NCI-H526 (cell line): ENCODE measurements at regions not wholly inside any gene's neighbourhood (a gene's known extent, or its start where the extent isn't known, plus 50 kb on each side); places are given as distances from the start of the nearest gene placed in this dataset.
"Not testable (repeated sequence)": the region's sequence is repeated elsewhere in the genome, so short reads cannot be mapped to it uniquely, and the experiment has no call there.

Source experiments
- DNase-seq, 2 experiments: peaks; one replicate each; lab custom pipeline; 2025; lab: John Stamatoyannopoulos, UW

DNA sequence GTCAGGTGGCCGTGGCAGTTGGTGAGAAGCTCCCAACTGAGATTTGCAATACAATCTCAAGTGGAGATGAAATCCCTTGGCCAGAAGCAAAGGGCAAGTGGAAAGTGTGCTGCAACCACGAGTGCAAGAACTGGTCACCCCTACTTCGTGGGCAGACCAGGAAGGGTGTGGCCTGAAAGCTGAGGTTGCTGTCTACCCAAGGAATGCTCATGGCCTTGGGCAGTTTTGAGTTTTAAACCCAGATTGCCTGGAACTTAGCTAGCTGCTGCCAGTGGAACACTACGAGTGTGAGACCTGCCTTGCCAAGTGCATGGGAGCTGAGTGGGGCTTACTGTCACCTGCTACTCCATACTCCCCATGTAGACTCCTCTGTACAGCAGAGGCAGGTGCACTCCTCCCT, 113.3 kb upstream of the FAT3 start:
- DNase-seq = no peak

DNA sequence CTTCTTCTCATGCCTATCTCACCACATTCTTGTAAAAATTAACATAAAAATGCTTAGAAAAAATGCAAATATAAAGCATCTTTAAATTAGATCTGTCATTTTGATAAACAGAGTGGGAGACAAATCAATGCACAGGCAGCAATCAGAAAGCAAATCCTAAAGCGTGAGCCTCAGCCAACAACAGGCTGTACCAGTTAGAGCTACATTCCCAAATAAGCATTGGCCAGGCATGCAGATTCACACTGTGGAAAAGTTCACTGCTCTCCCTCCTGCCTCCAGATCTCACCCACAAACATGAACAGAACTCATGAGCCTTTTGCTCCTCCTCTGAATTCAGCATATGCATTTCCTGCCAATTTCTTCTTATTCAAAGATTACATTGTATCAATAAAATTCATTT, 115.2 kb upstream of the FAT3 start:
- no peak for DNase-seq

DNA sequence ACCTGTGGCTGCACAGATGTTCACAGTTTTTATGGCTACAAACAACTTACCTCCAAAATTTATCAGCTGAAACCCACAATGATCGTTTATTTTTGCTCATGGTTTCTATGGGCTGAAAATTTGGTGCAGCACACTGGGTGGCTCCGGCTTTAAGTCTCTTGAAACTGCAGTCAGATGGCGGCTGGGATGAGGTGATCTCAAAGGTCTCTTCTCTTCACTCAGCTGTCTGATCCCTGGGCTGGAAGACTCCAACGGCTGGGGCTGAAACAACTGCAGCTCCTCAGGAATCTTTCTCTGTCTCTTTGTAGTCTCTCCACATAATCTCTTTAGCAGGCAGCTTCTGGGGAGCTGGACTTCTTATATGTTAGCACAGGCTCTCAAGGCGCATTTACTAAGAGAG, 117.3 kb upstream of the FAT3 start:
- no peak for DNase-seq

DNA sequence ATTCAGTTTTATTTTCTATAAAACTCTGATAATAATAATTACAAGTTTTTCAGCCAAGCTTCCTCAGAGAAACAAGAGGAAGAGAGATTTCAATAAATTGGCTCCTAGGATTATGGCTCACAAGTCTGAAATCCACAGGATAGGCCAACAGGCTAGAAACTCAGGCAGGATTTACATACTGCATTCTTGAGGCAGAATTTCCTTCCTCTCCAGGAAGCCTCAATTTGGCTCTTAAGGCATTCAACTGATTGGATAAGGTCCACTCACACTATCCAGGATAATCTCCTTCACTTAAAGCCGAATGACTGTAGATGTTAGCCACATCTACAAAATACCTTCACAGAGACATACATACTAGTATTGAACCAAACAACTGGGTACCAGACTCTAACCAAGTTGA, 120.3 kb upstream of the FAT3 start:
- DNase-seq = no peak

DNA sequence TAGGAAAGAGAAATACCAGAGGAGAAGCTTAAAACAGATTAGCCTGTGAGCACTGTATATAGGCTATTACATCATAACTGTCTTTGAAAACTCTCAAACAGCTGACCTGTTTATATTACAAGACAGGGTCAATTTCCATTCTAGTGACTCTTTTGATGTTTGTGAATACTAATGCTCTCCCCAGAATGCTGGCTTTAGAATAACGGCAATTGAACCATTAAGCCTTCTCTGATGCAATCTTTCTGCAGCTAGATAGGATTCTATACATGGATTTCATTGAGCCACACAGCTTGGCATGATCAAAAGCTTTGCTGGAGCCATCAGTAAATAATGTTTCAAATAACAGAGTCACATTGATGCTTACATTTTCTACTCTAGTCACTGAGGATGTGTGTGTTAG, 122.7 kb upstream of the FAT3 start:
- DNase-seq = no peak

DNA sequence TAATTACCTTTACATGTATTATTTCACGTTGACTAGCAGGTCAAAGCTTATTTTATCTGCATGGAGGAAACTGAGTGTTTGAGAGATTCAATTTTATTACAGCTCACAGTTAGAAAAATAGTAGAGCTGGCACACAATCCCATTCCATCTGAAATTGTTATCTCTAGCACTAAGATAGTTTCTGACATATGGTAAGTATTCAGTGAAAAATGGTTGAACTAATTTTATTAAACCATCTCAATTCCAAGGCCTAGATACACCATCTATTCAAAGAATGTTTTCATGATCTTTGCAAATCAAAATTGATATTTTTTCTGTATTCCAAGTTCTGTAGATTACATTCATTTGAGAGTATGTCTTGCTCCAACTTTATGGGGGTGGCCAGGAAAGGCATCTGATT, 125.4 kb upstream of the FAT3 start:
- DNase-seq = no peak

DNA sequence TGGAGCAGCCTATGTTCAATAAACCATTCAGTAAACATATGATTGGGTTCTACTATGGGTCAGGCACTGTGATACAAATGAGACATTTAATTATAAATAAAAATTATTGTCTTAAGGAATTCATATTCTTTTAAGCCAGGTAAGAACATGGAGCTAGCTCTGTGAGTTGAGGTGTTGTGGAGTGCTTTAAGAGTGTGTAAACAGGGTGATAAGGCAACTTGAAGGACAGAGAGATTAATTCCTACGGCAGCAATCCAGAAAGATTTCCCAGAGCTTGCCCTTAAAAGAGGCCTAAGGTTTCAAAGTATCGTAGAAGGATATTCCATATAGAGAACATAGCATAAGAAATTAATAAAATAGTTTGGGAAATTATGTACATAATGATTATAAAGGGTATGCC, 126.4 kb upstream of the FAT3 start:
- no peak for DNase-seq

DNA sequence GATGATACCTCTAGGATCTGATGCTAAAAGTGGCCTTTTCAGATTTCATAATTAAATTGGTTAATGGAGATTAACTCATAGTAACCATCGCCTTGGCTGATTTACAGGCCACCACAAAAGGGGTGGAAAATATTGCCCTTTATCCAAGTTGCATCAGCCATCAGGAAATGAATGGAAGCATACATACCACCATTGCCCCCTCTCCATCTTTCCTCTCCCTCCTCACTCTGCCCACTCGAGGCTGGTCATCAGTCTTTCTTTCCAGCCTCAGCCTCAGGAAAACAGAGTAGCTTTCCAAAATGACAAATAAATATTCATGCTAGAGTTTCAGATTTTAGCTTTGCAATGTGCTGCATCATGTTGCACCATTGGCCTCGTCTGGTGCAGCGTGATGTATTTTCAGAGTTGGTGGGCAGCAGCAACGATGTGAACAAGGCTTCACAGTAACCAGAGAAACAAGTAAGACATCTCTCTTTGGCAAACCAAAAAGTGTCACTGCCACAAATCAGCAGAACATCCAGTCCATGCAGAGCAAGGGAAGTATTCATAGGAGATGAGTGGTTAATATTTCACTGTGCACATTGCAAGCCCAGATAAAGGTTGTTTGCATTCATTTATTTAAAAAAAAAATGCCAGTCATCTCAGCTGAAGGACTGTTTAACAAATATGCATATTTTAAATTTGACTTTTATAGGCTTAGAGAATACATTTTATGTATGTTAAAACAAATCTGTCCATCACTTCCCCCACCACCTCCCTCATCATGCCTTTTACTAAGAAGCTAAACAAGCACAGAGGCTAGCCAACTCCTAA, 136.7 kb upstream of the FAT3 start:
- no peak for DNase-seq

DNA sequence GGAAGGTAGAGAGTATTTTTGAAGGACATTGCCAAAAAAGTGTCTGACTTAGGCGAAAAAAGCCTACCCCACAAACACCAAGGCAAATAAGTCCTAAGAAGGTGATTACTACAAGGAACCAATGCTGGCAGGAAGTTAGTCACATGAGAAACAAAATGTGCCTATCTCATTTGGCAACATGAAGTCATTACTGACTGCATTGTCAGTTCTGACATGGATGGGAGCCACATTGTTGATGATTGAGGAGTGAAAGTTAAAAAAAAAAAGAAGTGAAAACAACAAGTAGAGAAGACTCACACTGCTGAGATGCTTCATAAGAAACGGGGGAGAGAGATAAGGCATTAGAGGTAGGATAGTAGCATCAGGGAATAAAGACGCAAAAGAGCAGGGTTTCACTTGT, 141.5 kb upstream of the FAT3 start:
- DNase-seq = no peak

DNA sequence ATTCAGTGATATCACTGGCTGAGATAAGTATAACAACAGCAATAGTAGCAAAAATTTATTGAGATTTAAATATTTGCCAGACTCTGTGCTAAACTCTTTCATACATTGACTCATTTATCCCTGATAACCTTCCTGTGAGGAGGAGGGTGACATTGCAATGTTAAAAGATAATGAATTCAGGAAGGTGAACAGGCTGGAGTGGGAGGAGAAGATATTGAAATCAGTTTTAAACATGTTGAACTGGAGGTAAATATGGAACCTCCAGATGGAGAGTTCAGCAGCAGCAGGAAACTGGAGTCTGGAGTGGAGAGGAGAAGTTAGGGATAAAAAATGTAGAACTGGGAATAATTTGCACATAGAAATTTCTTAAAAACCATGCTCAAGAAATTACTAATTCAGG, 142.0 kb upstream of the FAT3 start:
- DNase-seq = no peak

DNA sequence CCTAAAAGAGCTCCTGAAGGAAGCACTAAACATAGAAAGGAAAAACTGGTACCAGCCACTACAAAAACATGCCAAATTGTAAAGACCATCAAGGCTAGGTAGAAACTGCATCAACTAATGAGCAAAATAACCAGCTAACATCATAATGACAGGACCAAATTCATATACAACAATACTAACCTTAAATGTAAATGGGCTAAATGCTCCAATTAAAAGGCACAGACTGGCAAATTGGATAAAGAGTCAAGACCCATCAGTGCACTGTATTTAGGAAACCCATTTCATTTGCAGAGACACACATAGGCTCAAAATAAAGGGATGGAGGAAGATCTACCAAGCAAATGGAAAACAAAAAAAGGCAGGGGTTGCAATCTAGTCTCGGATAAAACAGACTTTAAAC, 150.1 kb upstream of the FAT3 start:
- not testable (repeated sequence) for DNase-seq

DNA sequence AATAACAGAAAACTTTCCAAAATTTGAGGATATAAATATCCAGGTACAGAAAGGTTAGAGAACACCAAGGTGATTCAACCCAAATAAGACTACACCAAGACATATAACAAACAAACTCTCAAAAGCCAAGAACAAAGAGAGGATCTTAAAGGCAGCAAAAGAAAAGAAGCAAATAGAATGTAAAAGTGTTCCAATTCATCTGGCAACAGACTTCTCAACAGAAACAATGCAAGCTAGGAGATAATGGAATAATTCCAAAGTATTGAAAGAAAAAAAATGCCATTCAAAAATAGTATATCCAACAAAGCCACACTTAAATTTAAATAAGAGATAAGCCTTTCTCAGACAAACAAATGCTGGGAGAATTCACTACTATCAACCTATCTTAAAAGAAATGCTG, 153.0 kb upstream of the FAT3 start:
- DNase-seq = no peak

DNA sequence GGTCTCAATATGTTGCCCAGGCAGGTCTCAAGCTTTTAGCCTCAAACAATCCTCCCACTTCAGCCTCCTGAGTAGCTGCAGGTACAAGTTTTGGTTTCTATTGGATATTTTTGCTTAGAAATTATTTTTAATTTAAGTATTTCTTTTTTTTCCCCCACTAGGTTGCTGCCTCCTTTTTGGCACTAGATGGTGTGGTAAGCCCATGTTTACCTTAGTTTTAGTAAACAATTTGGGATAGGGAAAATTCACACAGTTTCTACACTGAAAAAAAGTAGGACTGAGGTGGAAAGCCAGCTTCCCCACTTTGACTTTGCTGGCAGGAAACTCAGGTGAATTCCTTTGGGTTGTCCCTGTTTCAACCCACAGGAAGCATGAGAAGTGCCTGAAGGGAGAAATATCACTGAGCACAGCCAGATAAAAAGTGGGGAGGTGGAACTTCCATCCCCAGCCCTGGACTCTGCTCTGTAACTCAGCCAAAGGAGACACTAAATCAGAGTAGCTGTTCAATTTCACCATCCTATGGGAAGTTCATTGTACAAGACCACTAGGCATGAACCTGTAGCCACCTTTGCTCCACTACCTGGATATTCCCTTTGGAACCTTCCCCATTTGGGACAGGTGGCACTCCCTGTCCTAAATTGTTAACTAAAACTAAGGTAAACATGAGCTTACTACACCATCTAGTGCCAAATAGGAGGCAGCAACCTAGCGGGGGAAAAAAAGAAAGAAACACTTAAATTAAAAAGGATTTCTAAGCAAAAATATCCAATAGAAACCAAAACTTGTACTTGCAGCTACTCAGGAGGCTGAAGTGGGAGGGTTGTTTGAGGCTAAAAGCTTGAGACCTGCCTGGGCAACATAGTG, 154.4 kb upstream of the FAT3 start:
- peak in 1 of 2 experiments; percentile 39 for DNase-seq

DNA sequence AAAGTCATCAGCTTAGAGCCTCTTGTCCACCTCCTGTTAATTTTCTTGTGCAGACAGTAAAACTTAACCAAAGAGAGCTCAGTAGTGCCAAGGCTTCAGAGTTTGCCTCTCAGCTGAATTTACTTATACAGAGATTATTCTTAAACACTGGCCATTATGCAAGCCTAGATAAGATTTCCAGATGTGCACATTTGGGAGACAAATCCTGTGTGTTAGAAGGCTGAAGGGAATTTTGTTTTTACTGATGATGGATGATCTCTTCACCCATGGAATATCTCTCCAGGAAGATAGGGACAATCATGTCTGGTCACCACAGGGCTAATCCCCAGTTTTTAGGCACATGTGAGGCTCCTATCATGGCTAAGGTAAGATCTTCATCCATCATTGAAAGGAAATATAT, 157.6 kb upstream of the FAT3 start:
- no peak for DNase-seq

DNA sequence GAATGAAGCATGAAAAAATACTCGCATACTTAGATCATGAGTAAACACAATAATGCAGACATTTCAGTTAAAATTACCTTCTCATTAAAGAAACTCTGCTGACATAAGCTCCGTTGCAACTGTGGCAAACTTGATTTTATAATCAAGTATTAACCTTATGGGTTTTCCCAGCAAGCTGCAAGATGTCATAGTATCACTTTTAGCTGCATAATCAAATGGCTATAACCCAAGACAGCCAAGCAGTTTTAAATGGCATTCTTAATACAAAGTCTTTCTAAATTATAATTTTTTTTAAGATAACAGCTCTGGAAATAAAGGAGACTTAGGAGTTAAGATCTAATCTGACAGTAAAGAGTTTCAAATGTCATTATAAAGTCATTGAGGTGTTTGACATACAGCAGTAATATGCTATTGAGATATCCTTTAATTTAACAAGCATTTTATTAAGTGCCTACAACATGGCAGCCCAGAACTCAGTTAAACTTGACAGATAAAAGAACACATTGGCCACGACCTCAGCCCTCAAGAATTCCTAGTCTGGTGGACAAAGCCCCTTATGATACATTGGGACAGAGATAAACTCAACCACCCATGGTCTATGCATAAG, 163.1 kb upstream of the FAT3 start:
- no peak for DNase-seq

DNA sequence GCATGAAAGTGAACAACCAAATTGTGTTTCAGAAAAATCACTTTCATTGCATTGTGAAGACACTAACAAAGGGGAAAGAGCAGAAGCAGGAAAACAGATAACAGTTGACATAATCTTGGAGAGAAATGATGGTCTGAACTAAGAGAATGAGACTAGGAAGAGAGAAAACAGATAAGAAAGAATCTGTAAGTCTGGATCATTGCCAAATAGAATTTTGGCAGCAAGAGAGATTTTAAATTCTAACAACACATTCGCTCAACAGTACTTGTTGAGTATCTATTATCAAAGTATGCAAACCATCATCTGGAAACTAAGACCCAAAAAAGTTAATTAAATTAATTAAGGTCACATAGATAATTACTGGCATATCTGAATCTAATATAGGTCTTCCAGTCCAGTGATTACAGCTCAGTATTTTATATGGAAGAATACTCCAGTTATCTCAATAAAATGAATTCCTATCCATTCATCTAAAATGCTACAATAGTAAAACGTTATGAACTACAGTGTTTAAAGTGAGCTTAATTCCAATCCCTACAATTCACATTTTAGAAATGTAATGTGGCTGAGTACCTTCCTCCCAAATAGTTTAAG, 166.7 kb upstream of the FAT3 start:
- no peak for DNase-seq

DNA sequence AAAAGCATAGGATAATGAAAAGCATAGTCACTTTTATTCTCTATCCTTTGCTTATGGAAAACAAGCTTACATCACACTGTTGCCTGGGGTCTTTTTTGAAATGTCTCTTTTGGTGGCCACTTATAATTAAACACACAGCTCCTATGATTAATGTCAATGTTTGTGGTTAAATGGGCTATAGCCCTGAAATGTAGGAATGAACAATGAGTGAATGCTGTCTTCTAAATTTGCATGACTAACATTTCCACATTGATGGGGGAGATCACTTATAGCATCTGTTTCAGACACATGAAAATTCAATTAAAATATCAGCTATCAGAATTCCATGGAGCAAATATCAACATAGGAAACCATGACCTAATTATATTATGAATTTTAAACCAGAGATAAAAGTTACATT, 171.4 kb upstream of the FAT3 start:
- peak; percentile 58 to 60 for DNase-seq

DNA sequence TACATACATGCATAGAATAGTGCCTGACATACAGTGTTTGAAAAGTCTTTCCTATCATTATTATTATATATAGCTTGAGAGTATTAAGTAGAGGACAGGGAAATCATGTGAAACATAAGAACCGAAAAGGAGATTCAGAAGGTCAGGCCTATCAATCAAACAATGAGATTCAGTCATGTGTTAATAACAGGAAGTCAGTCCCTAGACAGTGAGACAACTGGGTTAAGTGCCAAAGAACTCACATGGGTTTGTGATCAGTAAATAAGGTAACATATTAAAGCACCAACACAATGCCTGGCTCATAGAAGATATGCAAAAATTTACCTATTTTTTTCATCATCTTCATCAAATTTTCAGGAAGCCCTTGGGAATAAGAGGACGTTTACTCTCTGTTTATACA, 174.3 kb upstream of the FAT3 start:
- peak in 1 of 2 experiments; percentile 37 for DNase-seq

DNA sequence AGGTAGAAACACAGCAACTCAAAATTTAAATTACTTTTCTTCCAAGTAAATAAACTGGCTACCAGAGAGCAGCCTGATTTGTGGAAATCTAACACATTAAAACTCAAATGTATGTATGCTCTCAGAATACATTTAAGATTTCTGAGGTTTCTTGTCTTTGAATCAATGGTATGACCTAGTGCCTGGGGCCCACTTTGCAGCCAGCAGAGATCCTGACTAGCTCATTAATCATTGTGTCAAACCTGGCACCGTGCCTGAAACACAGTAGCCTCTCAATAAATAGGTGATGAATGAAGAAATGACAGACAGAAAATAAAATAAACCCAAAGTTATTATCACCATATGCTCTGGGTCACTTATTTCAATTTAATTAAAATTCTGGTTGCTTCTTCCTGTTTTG, 176.2 kb upstream of the FAT3 start:
- peak in 1 of 2 experiments; percentile 14 for DNase-seq

DNA sequence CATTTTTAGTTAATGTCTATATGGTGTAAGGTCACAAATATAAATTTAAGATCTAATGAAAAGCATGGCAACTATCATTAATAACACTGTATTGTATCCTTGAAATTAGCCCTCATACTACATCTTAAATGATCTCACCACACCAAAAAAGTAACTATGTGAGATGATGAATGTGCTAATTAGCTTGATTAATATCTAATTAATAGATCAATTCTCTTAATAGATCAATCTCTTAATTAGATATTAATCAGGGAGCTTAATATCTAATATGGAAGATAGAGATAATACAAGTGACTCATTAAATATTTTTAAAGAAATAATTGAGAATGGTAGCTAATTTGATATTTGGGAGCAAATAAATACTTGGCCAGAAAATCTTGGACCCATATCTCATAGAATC, 178.5 kb upstream of the FAT3 start:
- no peak for DNase-seq

DNA sequence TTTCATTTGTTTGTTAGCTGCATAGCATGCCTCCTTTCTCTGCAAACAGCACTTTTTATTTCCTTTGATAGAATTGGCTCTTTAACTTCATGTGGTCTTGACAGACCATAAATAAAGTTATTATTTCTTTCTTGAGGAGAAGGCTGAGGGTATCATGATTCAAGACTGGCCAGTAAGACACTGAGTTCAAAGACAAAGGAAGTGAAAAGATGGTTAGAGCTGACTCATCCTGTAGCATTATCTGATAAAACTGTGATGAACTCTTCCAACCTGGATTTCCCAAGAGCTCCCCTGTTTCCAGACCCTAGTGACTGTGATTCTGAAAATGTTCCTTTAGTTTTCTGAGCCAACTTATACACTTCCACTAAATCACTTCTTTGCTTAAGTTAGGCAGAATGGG, 179.3 kb upstream of the FAT3 start:
- DNase-seq = no peak

DNA sequence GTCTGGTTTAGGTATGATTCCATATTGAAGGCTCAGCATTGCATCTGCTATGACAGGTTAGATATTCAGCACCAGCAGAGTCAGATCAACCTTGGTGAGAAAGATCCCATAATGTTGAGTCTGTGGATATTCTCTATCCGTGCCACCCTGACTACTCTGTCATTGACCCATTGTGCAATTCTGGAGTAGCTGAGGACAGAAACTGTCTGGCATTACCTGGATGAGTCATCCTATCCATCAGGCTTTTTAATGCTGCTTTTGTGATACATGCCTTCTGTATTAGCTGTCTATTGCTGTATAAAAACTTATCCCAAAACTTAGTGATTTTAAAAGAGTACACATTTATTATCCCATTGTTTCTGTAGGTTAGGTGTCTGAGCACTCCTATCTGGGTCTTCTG, 189.1 kb upstream of the FAT3 start:
- no peak for DNase-seq

DNA sequence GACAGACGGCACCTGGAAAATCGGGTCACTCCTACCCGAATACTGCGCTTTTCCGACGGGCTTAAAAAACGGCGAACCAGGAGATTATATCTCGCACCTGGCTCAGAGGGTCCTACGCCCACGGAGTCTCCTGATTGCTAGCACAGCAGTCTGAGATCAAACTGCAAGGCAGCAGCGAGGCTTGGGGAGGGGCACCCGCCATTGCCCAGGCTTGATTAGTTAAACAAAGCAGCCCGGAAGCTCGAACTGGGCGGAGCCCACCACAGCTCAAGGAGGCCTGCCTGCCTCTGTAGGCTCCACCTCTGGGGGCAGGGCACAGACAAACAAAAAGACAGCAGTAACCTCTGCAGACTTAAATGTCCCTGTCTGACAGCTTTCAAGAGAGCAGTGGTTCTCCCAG, 197.5 kb upstream of the FAT3 start:
- peak in 1 of 2 experiments; percentile 50 for DNase-seq
